Mesendoderm (in vitro differentiated cells): ENCODE measurements at regions not wholly inside any gene's neighbourhood (a gene's known extent, or its start where the extent isn't known, plus 50 kb on each side); places are given as distances from the start of the nearest gene placed in this dataset.
"Not testable (repeated sequence)": the region's sequence is repeated elsewhere in the genome, so short reads cannot be mapped to it uniquely, and the experiment has no call there.

ENCODE experiments used
- DNase-seq: peaks from one replicate; pipeline ENCODE4 v3.0.0; 2013
- H2AK5ac ChIP-seq: 2 replicates; pipeline ENCODE4 v1.6.1; 2013; ENCODE audit warnings: low read length, inconsistent platforms
- H2BK120ac ChIP-seq: 2 replicates; pipeline ENCODE4 v1.6.1; 2013; ENCODE audit warnings: low read depth, mild to moderate bottlenecking, low read length, moderate library complexity, mixed read lengths
- H2BK15ac ChIP-seq: replicated peaks from 2 replicates; pipeline ENCODE4 v1.6.1; 2013; ENCODE audit warnings: low read depth, mild to moderate bottlenecking, moderate library complexity
- H2BK5ac ChIP-seq: 2 replicates; pipeline ENCODE4 v1.6.1; 2013; ENCODE audit warnings: low read length, inconsistent platforms
- H3K18ac ChIP-seq: 2 replicates; pipeline ENCODE4 v1.6.1; 2013; ENCODE audit warnings: mild to moderate bottlenecking, low read length, mixed read lengths
- H3K23ac ChIP-seq: one replicate; pipeline ENCODE4 v1.6.1; 2013; ENCODE audit warnings: low read length
- H3K27ac ChIP-seq: 2 replicates; pipeline ENCODE4 v1.5.1; 2013; ENCODE audit warnings: low read depth, mild to moderate bottlenecking, inconsistent platforms, low read length, moderate library complexity
- H3K27me3 ChIP-seq: 2 replicates; pipeline ENCODE4 v1.6.1; 2013; ENCODE audit warnings: low read length, control low read depth, mild to moderate bottlenecking, inconsistent platforms; ENCODE audit not compliant: insufficient read depth, poor library complexity
- H3K36me3 ChIP-seq: 2 replicates; pipeline ENCODE4 v1.6.1; 2013; ENCODE audit warnings: low read length, inconsistent platforms; ENCODE audit not compliant: control insufficient read depth, insufficient read depth
- H3K4ac ChIP-seq: one replicate; pipeline ENCODE4 v1.6.1; 2013; ENCODE audit warnings: low read depth, mild to moderate bottlenecking, low read length, moderate library complexity
- H3K4me1 ChIP-seq: 2 replicates; pipeline ENCODE4 v1.6.1; 2013; ENCODE audit warnings: low read depth, low read length, inconsistent platforms; ENCODE audit not compliant: control insufficient read depth
- H3K4me2 ChIP-seq: 2 replicates; pipeline ENCODE4 v1.6.1; 2013; ENCODE audit warnings: low read length
- H3K4me3 ChIP-seq: 2 replicates; pipeline ENCODE4 v1.5.1; 2013; ENCODE audit warnings: mild to moderate bottlenecking, low read length
- H3K56ac ChIP-seq: one replicate; pipeline ENCODE4 v1.6.1; 2013; ENCODE audit warnings: low read length
- H3K79me1 ChIP-seq: 2 replicates; pipeline ENCODE4 v1.6.1; 2013; ENCODE audit warnings: low read length, inconsistent platforms
- H3K79me2 ChIP-seq: 2 replicates; pipeline ENCODE4 v1.6.1; 2013; ENCODE audit warnings: mild to moderate bottlenecking, low read length; ENCODE audit not compliant: control insufficient read depth, insufficient read depth
- H3K9ac ChIP-seq: 2 replicates; pipeline ENCODE4 v1.6.1; 2013; ENCODE audit warnings: low read length, inconsistent platforms
- H4K5ac ChIP-seq: one replicate; pipeline ENCODE4 v1.6.1; 2013; ENCODE audit warnings: low read length
- H4K8ac ChIP-seq: one replicate; pipeline ENCODE4 v1.6.1; 2013; ENCODE audit warnings: low read depth, mild to moderate bottlenecking, control low read depth, low read length, moderate library complexity
- WGBS: extraction: QIAGEN DNeasy Blood & Tissue Kit; methylation state at CpG from one replicate; pipeline ENCODE4 v1.1.7; 2013; ENCODE audit warnings: low lambda C conversion rate, missing lambda C conversion rate; ENCODE audit not compliant: insufficient coverage; ENCODE audit errors: extremely low coverage; 5-methylcytosine and 5-hydroxymethylcytosine counted together

GRCh38 chr4:79739912-79740311 lies 331.9 kb upstream of the GK2 start:
- no peak overlapping the region for H3K27ac ChIP-seq
- H3K36me3 ChIP-seq, result no peaks in the 10 kb centered on the region
- no peak overlapping the region for H4K8ac ChIP-seq
- H2BK5ac ChIP-seq, result no peak overlapping the region
- no peak overlapping the region for H4K5ac ChIP-seq
- no peak for DNase-seq
- H3K4me2 ChIP-seq, result no peak overlapping the region
- no peak overlapping the region for H3K56ac ChIP-seq
- no peak overlapping the region for H3K4me3 ChIP-seq
- no peak overlapping the region for H3K23ac ChIP-seq
- no peak overlapping the region for H2BK120ac ChIP-seq
- H2BK15ac ChIP-seq, result no peak overlapping the region
- no peak overlapping the region for H3K4ac ChIP-seq
- no peaks in the 10 kb centered on the region for H3K4me1 ChIP-seq
- H3K79me2 ChIP-seq, result no peaks in the 10 kb centered on the region
- no peak overlapping the region for H3K18ac ChIP-seq
- no peaks in the 10 kb centered on the region for H3K79me1 ChIP-seq
- H2AK5ac ChIP-seq, result no peak overlapping the region
- no peak overlapping the region for H3K9ac ChIP-seq
- no peaks in the 10 kb centered on the region for H3K27me3 ChIP-seq
- WGBS, result no CpG with 5 or more reads among the region's 3 CpGs

- no peak overlapping the region for H3K56ac ChIP-seq
- WGBS, result no CpG with 5 or more reads among the region's 15 CpGs
Measured at GRCh38 chr4:79723507-79723906, 315.5 kb upstream of the GK2 start.

GRCh38 chr4:79700356-79700755 lies 292.3 kb upstream of the GK2 start:
- Histone ChIP-seq H3K23ac (no peak overlapping the region), H3K27me3 (no peaks in the 10 kb centered on the region), H3K4ac (no peak overlapping the region), H2BK5ac (no peak overlapping the region), H3K79me2 (no peaks in the 10 kb centered on the region), H3K56ac (no peak overlapping the region), H3K27ac (no peak overlapping the region), H4K5ac (no peak overlapping the region), H3K79me1 (no peaks in the 10 kb centered on the region), H3K4me1 (no peaks in the 10 kb centered on the region), H2AK5ac (no peak overlapping the region), H3K18ac (no peak overlapping the region), H3K36me3 (no peaks in the 10 kb centered on the region), H2BK120ac (no peak overlapping the region), H2BK15ac (no peak overlapping the region), H3K9ac (no peak overlapping the region), H3K4me2 (no peak overlapping the region), H3K4me3 (no peak overlapping the region), H4K8ac (no peak overlapping the region)
- DNase-seq, result no peak

More at GRCh38 chr4:79723507-79723906, 315.5 kb upstream of the GK2 start:
- H3K27ac ChIP-seq, result no peak overlapping the region
- H4K5ac ChIP-seq, result no peak overlapping the region
- H4K8ac ChIP-seq, result no peak overlapping the region
- no peak overlapping the region for H3K9ac ChIP-seq
- no peak overlapping the region for H3K4me2 ChIP-seq
- no peak overlapping the region for H2AK5ac ChIP-seq
- H3K79me2 ChIP-seq, result no peaks in the 10 kb centered on the region
- no peak overlapping the region for H2BK15ac ChIP-seq
- H3K4me3 ChIP-seq, result no peak overlapping the region
- H2BK5ac ChIP-seq, result no peak overlapping the region
- H3K27me3 ChIP-seq, result no peaks in the 10 kb centered on the region
- no peak overlapping the region for H3K18ac ChIP-seq
- H3K4ac ChIP-seq, result no peak overlapping the region
- no peak overlapping the region for H2BK120ac ChIP-seq
- H3K4me1 ChIP-seq, result no peaks in the 10 kb centered on the region
- no peaks in the 10 kb centered on the region for H3K79me1 ChIP-seq
- no peak for DNase-seq
- no peaks in the 10 kb centered on the region for H3K36me3 ChIP-seq
- no peak overlapping the region for H3K23ac ChIP-seq

- Histone ChIP-seq H3K56ac (no peak overlapping the region), H3K4ac (no peak overlapping the region), H3K4me2 (no peak overlapping the region), H2BK5ac (no peak overlapping the region), H3K79me1 (no peaks in the 10 kb centered on the region), H3K9ac (no peak overlapping the region), H3K23ac (no peak overlapping the region), H3K27me3 (no peaks in the 10 kb centered on the region), H2BK120ac (no peak overlapping the region), H3K18ac (no peak overlapping the region), H4K5ac (no peak overlapping the region), H3K27ac (no peak overlapping the region), H3K4me1 (no peaks in the 10 kb centered on the region), H3K36me3 (no peaks in the 10 kb centered on the region), H4K8ac (no peak overlapping the region), H3K4me3 (no peak overlapping the region), H2AK5ac (no peak overlapping the region), H2BK15ac (no peak overlapping the region), H3K79me2 (no peaks in the 10 kb centered on the region)
- WGBS, result no CpG with 5 or more reads among the region's 4 CpGs
- no peak for DNase-seq
Measured at GRCh38 chr4:79697444-79697843, 289.4 kb upstream of the GK2 start.

GRCh38 chr4:79696534-79696933 lies 288.5 kb upstream of the GK2 start:
- H2BK5ac ChIP-seq, H3K4me1 ChIP-seq, H3K27ac ChIP-seq, H2BK15ac ChIP-seq, H4K8ac ChIP-seq, H2AK5ac ChIP-seq, H3K4me2 ChIP-seq, H3K79me2 ChIP-seq, H3K9ac ChIP-seq, H2BK120ac ChIP-seq, H3K4me3 ChIP-seq, H4K5ac ChIP-seq, H3K27me3 ChIP-seq, H3K18ac ChIP-seq, H3K4ac ChIP-seq, H3K56ac ChIP-seq, H3K23ac ChIP-seq, DNase-seq, H3K79me1 ChIP-seq, H3K36me3 ChIP-seq: not testable (repeated sequence)
- no CpG with 5 or more reads among the region's 3 CpGs for WGBS

GRCh38 chr4:79695848-79696247 lies 287.8 kb upstream of the GK2 start:
- H3K4ac ChIP-seq, result no peak overlapping the region
- no peak overlapping the region for H2AK5ac ChIP-seq
- peak; percentile 4 for DNase-seq
- H3K18ac ChIP-seq, result no peak overlapping the region
- no peaks in the 10 kb centered on the region for H3K79me1 ChIP-seq
- no peak overlapping the region for H3K23ac ChIP-seq
- no peaks in the 10 kb centered on the region for H3K4me1 ChIP-seq
- no peaks in the 10 kb centered on the region for H3K27me3 ChIP-seq
- no peak overlapping the region for H3K9ac ChIP-seq
- no peak overlapping the region for H2BK5ac ChIP-seq
- H3K4me3 ChIP-seq, result no peak overlapping the region
- no peak overlapping the region for H2BK15ac ChIP-seq
- WGBS, result no CpG with 5 or more reads among the region's 3 CpGs
- no peak overlapping the region for H3K4me2 ChIP-seq
- H3K79me2 ChIP-seq, result no peaks in the 10 kb centered on the region
- H3K27ac ChIP-seq, result no peak overlapping the region
- H3K56ac ChIP-seq, result no peak overlapping the region
- no peak overlapping the region for H4K5ac ChIP-seq
- H4K8ac ChIP-seq, result no peak overlapping the region
- no peaks in the 10 kb centered on the region for H3K36me3 ChIP-seq
- no peak overlapping the region for H2BK120ac ChIP-seq
